Glutamatergic neuron (in vitro differentiated cells): ENCODE measurements at regions not wholly inside any gene's neighbourhood (a gene's known extent, or its start where the extent isn't known, plus 50 kb on each side); places are given as distances from the start of the nearest gene placed in this dataset.

ENCODE experiments used
- DNase-seq: peaks from one replicate; pipeline ENCODE4 v3.0.0; 2022
- H3K27ac Mint-ChIP-seq: one replicate; pipeline ENCODE4 v1.8.0; 2020; ENCODE audit warnings: mild to moderate bottlenecking, mixed read lengths, inconsistent platforms; ENCODE audit not compliant: unreplicated experiment
- H3K27me3 Mint-ChIP-seq: one replicate; pipeline ENCODE4 v1.8.0; 2020; ENCODE audit warnings: mild to moderate bottlenecking, moderate library complexity, mixed read lengths, inconsistent platforms; ENCODE audit not compliant: unreplicated experiment
- H3K36me3 Mint-ChIP-seq: one replicate; pipeline ENCODE4 v1.8.0; 2020; ENCODE audit warnings: mild to moderate bottlenecking, mixed read lengths, inconsistent platforms; ENCODE audit not compliant: unreplicated experiment
- H3K4me1 Mint-ChIP-seq: one replicate; pipeline ENCODE4 v1.8.0; 2020; ENCODE audit warnings: mild to moderate bottlenecking, low read depth, mixed read lengths, inconsistent platforms; ENCODE audit not compliant: unreplicated experiment
- H3K4me3 Mint-ChIP-seq: one replicate; pipeline ENCODE4 v1.8.0; 2020; ENCODE audit warnings: mild to moderate bottlenecking, mixed read lengths, inconsistent platforms; ENCODE audit not compliant: unreplicated experiment
- H3K9me3 Mint-ChIP-seq: one replicate; pipeline ENCODE4 v1.8.0; 2020; ENCODE audit warnings: mild to moderate bottlenecking, moderate library complexity, mixed read lengths, inconsistent platforms; ENCODE audit not compliant: unreplicated experiment
- CTCF ChIP-seq: fragments of 200-600 bp; sonication (generic); IDR thresholded peaks from one replicate; pipeline ENCODE4 v1.5.0; 2021; ENCODE audit not compliant: partially characterized antibody, unreplicated experiment

- Mint-ChIP-seq H3K4me1 (peaks cover 18% of the 10 kb centered on the region), H3K27me3 (peaks cover 2% of the 10 kb centered on the region), H3K4me3 (no peak overlapping the region), H3K9me3 (peaks cover 2% of the 10 kb centered on the region), H3K27ac (no peak overlapping the region), H3K36me3 (no peaks in the 10 kb centered on the region)
- no peak for TF ChIP-seq CTCF
- DNase-seq, result peak; percentile 42
Measured at GRCh38 chr19:28881616-28882015, 331.3 kb downstream of the UQCRFS1 start.

GRCh38 chr19:28880735-28881401, 332.1 kb downstream of the UQCRFS1 start:
- Mint-ChIP-seq H3K27ac (no peak overlapping the region), H3K27me3 (peaks cover 2% of the 10 kb centered on the region), H3K36me3 (no peaks in the 10 kb centered on the region), H3K9me3 (peaks cover 2% of the 10 kb centered on the region), H3K4me1 (peaks cover 18% of the 10 kb centered on the region), H3K4me3 (no peak overlapping the region)
- no peak for DNase-seq
- no peak for TF ChIP-seq CTCF

- peak; percentile 85 for TF ChIP-seq CTCF
- peak; percentile 81 for DNase-seq
- Mint-ChIP-seq H3K9me3 (peaks cover 2% of the 10 kb centered on the region), H3K36me3 (peaks cover 4% of the 10 kb centered on the region), H3K27me3 (no peaks in the 10 kb centered on the region), H3K27ac (no peak overlapping the region), H3K4me3 (no peak overlapping the region), H3K4me1 (peaks cover 18% of the 10 kb centered on the region)
Measured at GRCh38 chr19:28878862-28879566, 333.9 kb downstream of the UQCRFS1 start.

DNA sequence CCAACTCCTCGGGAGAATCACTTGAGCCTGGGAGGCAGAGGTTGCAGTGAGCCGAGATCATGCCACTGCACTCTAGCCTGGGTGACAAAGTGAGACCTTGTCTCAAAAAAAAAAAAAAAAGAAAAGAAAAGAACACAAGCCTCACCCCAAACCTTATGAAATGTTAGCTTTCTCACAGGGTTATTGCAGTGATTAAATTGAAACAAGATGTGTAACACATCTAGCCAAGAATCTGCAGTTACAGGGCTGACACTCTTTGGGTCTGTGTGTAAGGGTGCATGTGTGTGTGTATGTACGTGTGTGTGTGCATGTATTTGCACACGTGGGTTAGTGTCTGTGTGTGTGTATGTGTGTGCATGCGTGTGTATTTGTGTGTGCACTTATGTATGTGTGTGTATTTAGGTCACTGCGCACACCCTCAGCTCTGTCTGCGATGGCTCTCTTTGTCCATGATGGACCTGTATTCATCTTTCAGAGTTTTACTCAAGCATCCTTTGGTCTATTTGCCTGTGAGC, 336.3 kb downstream of the UQCRFS1 start:
- no peaks in the 10 kb centered on the region for H3K27me3 Mint-ChIP-seq
- peaks cover 8% of the 10 kb centered on the region for H3K4me1 Mint-ChIP-seq
- peaks cover 2% of the 10 kb centered on the region for H3K9me3 Mint-ChIP-seq
- no peak for TF ChIP-seq CTCF
- DNase-seq, result no peak
- H3K36me3 Mint-ChIP-seq, result peaks cover 4% of the 10 kb centered on the region
- no peak overlapping the region for H3K27ac Mint-ChIP-seq
- no peak overlapping the region for H3K4me3 Mint-ChIP-seq

GRCh38 chr19:28874742-28875141, 338.2 kb downstream of the UQCRFS1 start:
- H3K27ac Mint-ChIP-seq, result no peak overlapping the region
- no peaks in the 10 kb centered on the region for H3K9me3 Mint-ChIP-seq
- DNase-seq, result no peak
- no peaks in the 10 kb centered on the region for H3K27me3 Mint-ChIP-seq
- H3K36me3 Mint-ChIP-seq, result peaks cover 7% of the 10 kb centered on the region
- no peaks in the 10 kb centered on the region for H3K4me1 Mint-ChIP-seq
- H3K4me3 Mint-ChIP-seq, result no peak overlapping the region
- no peak for TF ChIP-seq CTCF
